Gastroesophageal sphincter (tissue), 4 donors: ENCODE measurements at regions not wholly inside any gene's neighbourhood (a gene's known extent, or its start where the extent isn't known, plus 50 kb on each side); places are given as distances from the start of the nearest gene placed in this dataset.

Experiments
- ATAC-seq: fragments of 150-250 bp; one replicate; pipeline ENCODE4 v1.9.1; 2016; ENCODE audit warnings: mild to moderate bottlenecking, moderate library complexity
- H3K27ac ChIP-seq, 4 donors: fragments of 200-600 bp; sonication (generic) in 3 of 4; 1 replicate in 3 of 4; 2 replicates in 1 of 4; pipeline ENCODE4 v1.5.1; 2016 to 2019
- H3K27me3 ChIP-seq: fragments of 200-600 bp; sonication (generic); one replicate; pipeline ENCODE4 v1.5.1; 2019
- H3K36me3 ChIP-seq, 2 donors: fragments of 200-600 bp; sonication (generic); one replicate each; pipeline ENCODE4 v1.5.1; 2019; ENCODE audit warnings: control low read depth in 1 of 2
- H3K4me1 ChIP-seq, 3 donors: fragments of 200-600 bp; sonication (generic); 1 replicate in 2 of 3; 2 replicates in 1 of 3; pipeline ENCODE4 v1.5.1; 2016 to 2019; ENCODE audit warnings: control low read depth in 2 of 3
- H3K4me3 ChIP-seq, 2 donors: fragments of 200-600 bp; sonication (generic); one replicate each; pipeline ENCODE4 v1.5.1; 2019; ENCODE audit warnings: mild to moderate bottlenecking in 1 of 2, moderate library complexity in 1 of 2
- H3K9me3 ChIP-seq, 3 donors: fragments of 200-600 bp; sonication (generic); one replicate each; pipeline ENCODE4 v1.5.1; 2017 to 2019; ENCODE audit warnings: control low read depth in 2 of 3
- EP300 ChIP-seq: sonication (generic); formaldehyde crosslinking; IDR thresholded peaks from one replicate; pipeline ENCODE4 v1.6.1; 2017; ENCODE audit warnings: antibody characterized with exemption, mild to moderate bottlenecking
- POLR2A ChIP-seq, 2 donors: fragments of 450-650 bp; IDR thresholded peaks; one replicate each; pipeline ENCODE4 v1.6.1; 2017; ENCODE audit warnings: antibody characterized with exemption in 2 of 2, mild to moderate bottlenecking in 2 of 2, moderate library complexity in 1 of 2
- POLR2AphosphoS5 ChIP-seq: sonication (generic); formaldehyde crosslinking; IDR thresholded peaks from one replicate; pipeline ENCODE4 v1.6.1; 2017; ENCODE audit warnings: antibody characterized with exemption
- WGBS, 2 donors: methylation state at CpG; one replicate each; pipeline ENCODE4 v1.1.5; 2018; ENCODE audit warnings: low coverage in 1 of 2; 5-methylcytosine and 5-hydroxymethylcytosine counted together
- TF ChIP-seq, protein P1 (sequence below), 4 experiments: fragments of 200-600 bp in 2 of 4; fragments of 450-650 bp in 2 of 4; sonication (generic) in 1 of 4; IDR thresholded peaks; one replicate each; pipeline ENCODE4 v1.5.1; 2017 to 2019; ENCODE audit warnings: antibody characterized with exemption in 4 of 4, mild to moderate bottlenecking in 2 of 4, moderate library complexity in 2 of 4

- Histone ChIP-seq H3K4me3 (no peak overlapping the region), H3K27me3 (peaks cover 5% of the 10 kb centered on the region), H3K9me3 (no peaks in the 10 kb centered on the region), H3K27ac (no peak overlapping the region), H3K4me1 (no peaks in the 10 kb centered on the region), H3K36me3 (no peaks in the 10 kb centered on the region)
- no peak for ATAC-seq
- no peak for TF ChIP-seq POLR2A (IDR thresholded peaks at IDR 0.05)
Measured at GRCh38 chr10:6640433-6641040, 60.5 kb upstream of the PRKCQ start.

GRCh38 chr10:6637053-6637452, 57.0 kb upstream of the PRKCQ start:
- Histone ChIP-seq H3K27me3 (no peaks in the 10 kb centered on the region), H3K27ac (no peak overlapping the region), H3K4me3 (no peak overlapping the region), H3K4me1 (no peaks in the 10 kb centered on the region), H3K36me3 (no peaks in the 10 kb centered on the region), H3K9me3 (no peaks in the 10 kb centered on the region)
- TF ChIP-seq, protein P1, sequence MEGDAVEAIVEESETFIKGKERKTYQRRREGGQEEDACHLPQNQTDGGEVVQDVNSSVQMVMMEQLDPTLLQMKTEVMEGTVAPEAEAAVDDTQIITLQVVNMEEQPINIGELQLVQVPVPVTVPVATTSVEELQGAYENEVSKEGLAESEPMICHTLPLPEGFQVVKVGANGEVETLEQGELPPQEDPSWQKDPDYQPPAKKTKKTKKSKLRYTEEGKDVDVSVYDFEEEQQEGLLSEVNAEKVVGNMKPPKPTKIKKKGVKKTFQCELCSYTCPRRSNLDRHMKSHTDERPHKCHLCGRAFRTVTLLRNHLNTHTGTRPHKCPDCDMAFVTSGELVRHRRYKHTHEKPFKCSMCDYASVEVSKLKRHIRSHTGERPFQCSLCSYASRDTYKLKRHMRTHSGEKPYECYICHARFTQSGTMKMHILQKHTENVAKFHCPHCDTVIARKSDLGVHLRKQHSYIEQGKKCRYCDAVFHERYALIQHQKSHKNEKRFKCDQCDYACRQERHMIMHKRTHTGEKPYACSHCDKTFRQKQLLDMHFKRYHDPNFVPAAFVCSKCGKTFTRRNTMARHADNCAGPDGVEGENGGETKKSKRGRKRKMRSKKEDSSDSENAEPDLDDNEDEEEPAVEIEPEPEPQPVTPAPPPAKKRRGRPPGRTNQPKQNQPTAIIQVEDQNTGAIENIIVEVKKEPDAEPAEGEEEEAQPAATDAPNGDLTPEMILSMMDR (IDR thresholded peaks at IDR 0.05) = no peak
- TF ChIP-seq POLR2AphosphoS5 (no peak), EP300 (no peak), POLR2A (IDR thresholded peaks at IDR 0.05) (no peak)
- 58 to 79% methylated on average over 3 of the region's 4 CpGs for WGBS, 2 donors
- no peak for ATAC-seq

- Histone ChIP-seq H3K27ac (no peak overlapping the region), H3K27me3 (no peaks in the 10 kb centered on the region), H3K9me3 (no peaks in the 10 kb centered on the region), H3K36me3 (no peaks in the 10 kb centered on the region), H3K4me3 (no peak overlapping the region), H3K4me1 (no peaks in the 10 kb centered on the region)
- WGBS, 2 donors = 55 to 65% methylated on average over 2 of the region's 2 CpGs
- ATAC-seq = no peak
- TF ChIP-seq POLR2AphosphoS5 = no peak
Measured at GRCh38 chr10:6635784-6636183, 55.7 kb upstream of the PRKCQ start.
